Prostate gland (tissue), 2 donors: ENCODE measurements at regions not wholly inside any gene's neighbourhood (a gene's known extent, or its start where the extent isn't known, plus 50 kb on each side); places are given as distances from the start of the nearest gene placed in this dataset.

Experiments used
- POLR2A ChIP-seq: fragments of 450-650 bp; IDR thresholded peaks from one replicate; pipeline ENCODE4 v1.6.1; 2016; ENCODE audit warnings: antibody characterized with exemption, mild to moderate bottlenecking
- TF ChIP-seq, protein P1 (sequence below), 4 experiments: fragments of 200-600 bp in 2 of 4; fragments of 450-650 bp in 2 of 4; sonication (generic) in 2 of 4; IDR thresholded peaks; 1 replicate in 3 of 4; 2 replicates in 1 of 4; pipeline ENCODE4 v1.5.1; 2016 to 2019; ENCODE audit warnings: antibody characterized with exemption in 4 of 4, mild to moderate bottlenecking in 2 of 4, moderate library complexity in 2 of 4

DNA sequence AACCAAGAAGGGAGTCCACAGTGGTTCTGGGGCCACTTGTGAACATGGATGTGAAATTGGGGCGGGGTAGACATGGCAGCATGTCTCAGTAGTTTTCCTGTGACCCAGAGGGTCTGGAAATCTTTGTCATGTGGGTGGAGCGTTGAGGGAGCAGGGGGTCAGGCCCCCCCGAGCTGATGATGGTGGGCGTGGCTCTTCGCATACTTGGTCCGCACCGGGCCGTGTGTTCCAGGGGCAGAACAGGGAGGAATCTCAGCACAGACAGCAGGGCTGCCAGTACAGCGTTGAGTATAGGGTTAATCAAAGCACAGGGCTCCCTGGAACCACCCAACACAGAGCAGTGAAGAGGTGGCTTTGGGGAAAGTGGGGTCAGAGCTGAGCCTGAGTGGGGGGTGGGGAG lies 267.5 kb downstream of the SEC14L1 start:
- TF ChIP-seq, protein P1, sequence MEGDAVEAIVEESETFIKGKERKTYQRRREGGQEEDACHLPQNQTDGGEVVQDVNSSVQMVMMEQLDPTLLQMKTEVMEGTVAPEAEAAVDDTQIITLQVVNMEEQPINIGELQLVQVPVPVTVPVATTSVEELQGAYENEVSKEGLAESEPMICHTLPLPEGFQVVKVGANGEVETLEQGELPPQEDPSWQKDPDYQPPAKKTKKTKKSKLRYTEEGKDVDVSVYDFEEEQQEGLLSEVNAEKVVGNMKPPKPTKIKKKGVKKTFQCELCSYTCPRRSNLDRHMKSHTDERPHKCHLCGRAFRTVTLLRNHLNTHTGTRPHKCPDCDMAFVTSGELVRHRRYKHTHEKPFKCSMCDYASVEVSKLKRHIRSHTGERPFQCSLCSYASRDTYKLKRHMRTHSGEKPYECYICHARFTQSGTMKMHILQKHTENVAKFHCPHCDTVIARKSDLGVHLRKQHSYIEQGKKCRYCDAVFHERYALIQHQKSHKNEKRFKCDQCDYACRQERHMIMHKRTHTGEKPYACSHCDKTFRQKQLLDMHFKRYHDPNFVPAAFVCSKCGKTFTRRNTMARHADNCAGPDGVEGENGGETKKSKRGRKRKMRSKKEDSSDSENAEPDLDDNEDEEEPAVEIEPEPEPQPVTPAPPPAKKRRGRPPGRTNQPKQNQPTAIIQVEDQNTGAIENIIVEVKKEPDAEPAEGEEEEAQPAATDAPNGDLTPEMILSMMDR (IDR thresholded peaks at IDR 0.05): no peak
- no peak for TF ChIP-seq POLR2A
